Mucosa of descending colon (tissue), 3 donors: ENCODE measurements at regions not wholly inside any gene's neighbourhood (a gene's known extent, or its start where the extent isn't known, plus 50 kb on each side); places are given as distances from the start of the nearest gene placed in this dataset.
"Not testable (repeated sequence)": the region's sequence is repeated elsewhere in the genome, so short reads cannot be mapped to it uniquely, and the experiment has no call there.

ENCODE experiments used
- ATAC-seq: fragments of 200-7000 bp; cut with Tn5 transposase; one replicate; pipeline ENCODE4 v1.9.1; 2020; ENCODE audit warnings: mild to moderate bottlenecking, moderate library complexity
- DNase-seq, 3 donors: peaks; one replicate each; pipeline ENCODE4 v3.0.0-alpha.2; 2020
- H3K36me3 ChIP-seq: fragments of 200-600 bp; one replicate; pipeline ENCODE4 v1.8.0; 2021; ENCODE audit warnings: low read depth, mild to moderate bottlenecking
- H3K4me1 ChIP-seq: fragments of 200-600 bp; one replicate; pipeline ENCODE4 v1.8.0; 2021; ENCODE audit warnings: low read depth, mild to moderate bottlenecking
- H3K4me3 ChIP-seq: fragments of 200-600 bp; one replicate; pipeline ENCODE4 v1.8.0; 2021; ENCODE audit warnings: mild to moderate bottlenecking
- H3K9me3 ChIP-seq: fragments of 200-600 bp; one replicate; pipeline ENCODE4 v1.8.0; 2021; ENCODE audit warnings: mild to moderate bottlenecking
- intact Hi-C, 2 donors: fragments of 100-400 bp; cut with DNase I in 1 of 2; cut with micrococcal nuclease in 1 of 2; formaldehyde crosslinking; loops; one replicate each; pipeline versions ENCODE4 v1.11.0 to v1.11.1; 2022; cut with DNase I, micrococcal nuclease
- TF ChIP-seq, protein P1 (sequence below): fragments of 200-600 bp; IDR thresholded peaks from one replicate; pipeline ENCODE4 v1.8.0; 2022; ENCODE audit warnings: antibody characterized with exemption, mild to moderate bottlenecking
- donor health status: DM: no; HTN: no; CAD: no; lungs with moderate emphysema.
- donor health status: DM: no; HTN: no; CAD: no.
- donor health status: DM: no; HTN: yes; CAD: no.

GRCh38 chr3:137854533-137855261, 90.6 kb downstream of the SOX14 start:
- TF ChIP-seq, protein P1, sequence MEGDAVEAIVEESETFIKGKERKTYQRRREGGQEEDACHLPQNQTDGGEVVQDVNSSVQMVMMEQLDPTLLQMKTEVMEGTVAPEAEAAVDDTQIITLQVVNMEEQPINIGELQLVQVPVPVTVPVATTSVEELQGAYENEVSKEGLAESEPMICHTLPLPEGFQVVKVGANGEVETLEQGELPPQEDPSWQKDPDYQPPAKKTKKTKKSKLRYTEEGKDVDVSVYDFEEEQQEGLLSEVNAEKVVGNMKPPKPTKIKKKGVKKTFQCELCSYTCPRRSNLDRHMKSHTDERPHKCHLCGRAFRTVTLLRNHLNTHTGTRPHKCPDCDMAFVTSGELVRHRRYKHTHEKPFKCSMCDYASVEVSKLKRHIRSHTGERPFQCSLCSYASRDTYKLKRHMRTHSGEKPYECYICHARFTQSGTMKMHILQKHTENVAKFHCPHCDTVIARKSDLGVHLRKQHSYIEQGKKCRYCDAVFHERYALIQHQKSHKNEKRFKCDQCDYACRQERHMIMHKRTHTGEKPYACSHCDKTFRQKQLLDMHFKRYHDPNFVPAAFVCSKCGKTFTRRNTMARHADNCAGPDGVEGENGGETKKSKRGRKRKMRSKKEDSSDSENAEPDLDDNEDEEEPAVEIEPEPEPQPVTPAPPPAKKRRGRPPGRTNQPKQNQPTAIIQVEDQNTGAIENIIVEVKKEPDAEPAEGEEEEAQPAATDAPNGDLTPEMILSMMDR = no peak
- no peaks in the 10 kb centered on the region for H3K9me3 ChIP-seq
- ATAC-seq = no peak
- DNase-seq = no peak
- H3K36me3 ChIP-seq = no peaks in the 10 kb centered on the region
- H3K4me3 ChIP-seq = no peak overlapping the region
- H3K4me1 ChIP-seq = no peaks in the 10 kb centered on the region
- intact Hi-C loops = no loop called here

DNA sequence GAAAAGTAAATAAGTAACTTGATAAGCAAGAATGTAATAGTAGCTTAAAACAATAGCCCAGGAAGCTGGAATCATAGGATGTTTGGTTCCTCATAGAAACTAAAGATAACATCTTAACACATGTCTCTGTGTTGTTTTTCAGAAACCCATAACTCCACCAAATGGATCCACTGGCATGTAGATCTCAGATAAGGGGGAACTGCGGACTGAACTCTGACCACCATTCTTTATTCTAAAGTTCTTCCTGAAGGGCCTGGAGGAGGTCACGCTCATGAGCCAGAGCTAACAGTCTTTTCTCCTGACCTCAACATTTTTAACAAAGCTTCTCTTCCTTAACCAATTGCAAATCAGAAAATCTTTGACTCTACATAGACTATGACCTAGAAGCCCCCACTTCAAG, 101.9 kb downstream of the SOX14 start:
- Histone ChIP-seq H3K4me3 (no peak overlapping the region), H3K9me3 (peaks cover 7% of the 10 kb centered on the region), H3K36me3 (no peaks in the 10 kb centered on the region), H3K4me1 (no peaks in the 10 kb centered on the region)
- intact Hi-C loops = no loop called here
- TF ChIP-seq, protein P1 = no peak
- ATAC-seq (no peak), DNase-seq (no peak)

DNA sequence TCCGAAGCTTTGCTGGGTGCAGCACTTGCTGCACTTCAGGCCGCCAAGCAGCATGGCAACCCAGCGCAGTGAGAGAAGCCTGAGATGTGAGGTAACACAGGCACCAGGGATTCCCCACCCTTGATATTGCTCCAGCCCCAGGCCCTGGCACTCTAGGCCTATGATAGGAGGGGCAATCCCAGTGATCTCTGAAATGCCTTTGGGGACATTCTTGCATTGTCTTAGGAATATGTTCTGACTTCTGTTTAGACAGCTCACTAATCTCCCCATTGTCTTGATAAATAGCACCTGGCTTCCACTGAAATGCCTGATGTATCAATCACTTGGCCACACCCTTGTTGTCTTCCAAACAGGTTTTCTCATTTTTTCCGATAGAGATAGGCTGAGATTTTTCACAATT, 102.8 kb downstream of the SOX14 start:
- no peaks in the 10 kb centered on the region for H3K36me3 ChIP-seq
- TF ChIP-seq, protein P1 = no peak
- no peaks in the 10 kb centered on the region for H3K4me1 ChIP-seq
- DNase-seq = no peak
- H3K4me3 ChIP-seq = no peak overlapping the region
- no peak for ATAC-seq
- intact Hi-C loops = no loop called here
- H3K9me3 ChIP-seq = peaks cover 11% of the 10 kb centered on the region

- Histone ChIP-seq H3K4me1 (no peaks in the 10 kb centered on the region), H3K9me3 (peaks cover 12% of the 10 kb centered on the region), H3K36me3 (no peaks in the 10 kb centered on the region), H3K4me3 (no peak overlapping the region)
- DNase-seq = no peak
- intact Hi-C loops = no loop called here
- TF ChIP-seq, protein P1 = no peak
- ATAC-seq = no peak
These were observed 103.5 kb downstream of the SOX14 start for GRCh38 chr3:137867611-137868010.

- no peak overlapping the region for H3K4me3 ChIP-seq
- peaks cover 15% of the 10 kb centered on the region for H3K9me3 ChIP-seq
- no peak for ATAC-seq
- no peaks in the 10 kb centered on the region for H3K4me1 ChIP-seq
- no peaks in the 10 kb centered on the region for H3K36me3 ChIP-seq
- no peak for DNase-seq
- TF ChIP-seq, protein P1 = no peak
- intact Hi-C loops = no loop called here
These were observed 104.9 kb downstream of the SOX14 start for GRCh38 chr3:137869022-137869421.

DNA sequence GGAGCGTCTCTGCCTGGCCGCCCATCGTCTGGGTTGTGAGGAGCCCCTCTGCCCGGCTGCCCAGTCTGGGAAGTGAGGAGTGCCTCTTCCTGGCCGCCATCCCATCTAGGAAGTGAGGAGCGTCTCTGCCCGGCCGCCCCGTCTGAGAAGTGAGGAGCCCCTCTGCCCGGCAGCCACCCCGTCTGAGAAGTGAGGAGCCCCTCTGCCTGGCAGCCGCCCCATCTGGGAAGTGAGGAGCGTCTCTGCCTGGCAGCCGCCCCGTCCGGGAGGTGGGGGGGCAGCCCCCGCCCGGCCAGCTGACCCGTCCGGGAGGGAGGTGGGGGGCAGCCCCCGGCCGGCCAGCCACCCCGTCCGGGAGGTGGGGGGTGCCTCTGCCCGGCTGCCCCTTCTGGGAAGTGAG, 108.5 kb downstream of the SOX14 start:
- H3K4me1 ChIP-seq, H3K36me3 ChIP-seq, H3K4me3 ChIP-seq, intact Hi-C loops, DNase-seq, ATAC-seq: not testable (repeated sequence)
- peaks cover 15% of the 10 kb centered on the region for H3K9me3 ChIP-seq

DNA sequence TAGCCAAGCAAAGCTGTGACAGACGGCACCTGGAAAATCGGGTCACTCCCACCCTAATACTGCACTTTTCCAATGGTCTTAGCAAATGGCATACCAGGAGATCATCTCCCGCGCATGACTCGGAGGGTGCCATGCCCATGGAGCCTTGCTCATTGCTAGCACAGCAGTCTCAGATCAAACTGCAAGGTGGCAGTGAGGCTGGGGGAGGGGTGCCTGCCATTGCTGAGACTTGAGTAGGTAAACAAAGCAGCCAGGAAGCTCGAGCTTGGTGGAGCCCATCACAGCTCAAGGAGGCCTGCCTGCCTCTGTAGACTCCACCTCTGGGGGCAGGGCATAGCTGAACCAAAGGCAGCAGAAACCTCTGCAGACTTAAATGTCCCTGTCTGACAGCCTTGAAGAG, 113.1 kb upstream of the CLDN18 start:
- DNase-seq, H3K4me3 ChIP-seq, H3K9me3 ChIP-seq, intact Hi-C loops, ATAC-seq, H3K36me3 ChIP-seq, H3K4me1 ChIP-seq: not testable (repeated sequence)
